ENCODE measurements at regions not wholly inside any gene's neighbourhood (a gene's known extent, or its start where the extent isn't known, plus 50 kb on each side); places are given as distances from the start of the nearest gene placed in this dataset.

DNA sequence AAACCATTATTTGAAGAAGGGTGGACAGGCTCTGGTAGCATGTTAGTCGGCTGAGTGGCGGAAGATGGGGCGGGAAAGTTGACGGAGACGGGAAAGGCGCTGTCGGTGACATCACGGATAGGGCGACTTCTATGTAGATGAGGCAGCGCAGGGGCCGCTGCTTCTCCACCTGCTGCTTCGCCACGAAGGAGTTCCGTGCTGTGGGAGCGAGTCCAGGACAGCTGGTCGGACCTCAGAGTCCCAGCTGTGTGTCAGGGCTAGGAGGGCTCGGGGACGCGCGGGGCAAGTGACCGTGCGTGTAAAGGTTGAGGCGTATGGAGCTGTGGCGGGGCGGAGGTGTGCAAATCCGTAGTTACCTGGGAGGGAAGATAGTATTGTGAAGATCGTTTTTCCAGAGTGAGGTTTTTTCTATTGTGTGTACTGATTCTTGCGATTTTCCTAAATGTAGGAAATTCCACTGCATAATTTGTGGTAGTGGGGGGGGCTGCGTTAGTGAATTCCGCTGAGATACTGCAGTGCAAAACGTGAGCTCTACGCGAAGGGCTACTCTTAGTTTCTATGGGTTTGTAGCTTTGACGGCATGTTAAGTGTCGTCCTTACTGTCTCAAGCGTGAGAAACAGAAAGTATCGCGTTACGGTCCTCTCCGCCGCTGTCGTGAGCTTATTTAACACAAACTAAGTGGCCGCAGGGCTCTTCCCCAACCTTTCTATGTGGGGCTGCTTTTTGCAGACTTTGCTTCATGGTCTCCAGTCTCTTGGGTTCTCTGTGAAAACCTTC is 111.2 kb upstream of the NBPF11 start (continued):
- TF ChIP-seq ATF3 (IDR thresholded peaks at IDR 0.05; ENCODE audit: borderline replicate concordance, extremely low read depth, low read depth, low read length) (no peak), HDGF (IDR thresholded peaks at IDR 0.05) (no peak), KLF5 (IDR thresholded peaks at IDR 0.05; ENCODE audit: partially characterized antibody) (peak; percentile 51), POLR2A (IDR thresholded peaks at IDR 0.05; ENCODE audit: low read depth, low read length) (peak; percentile 94), CREM (IDR thresholded peaks at IDR 0.05; ENCODE audit: low read depth) (peak; percentile 45; the same call in 1 of the 2 replicates), POU2F2 (IDR thresholded peaks at IDR 0.05; ENCODE audit: borderline replicate concordance, low read depth, low read length) (peak; percentile 97), MEF2A (IDR thresholded peaks at IDR 0.05; ENCODE audit: insufficient read depth, low read depth, low read length) (no peak), CBFB (IDR thresholded peaks at IDR 0.05; ENCODE audit: low read depth) (peak; percentile 98), BACH1 (IDR thresholded peaks at IDR 0.05; ENCODE audit: borderline replicate concordance) (peak; percentile 98), RUNX3 (IDR thresholded peaks at IDR 0.05; ENCODE audit: low read length) (peak; percentile 66), DPF2 (IDR thresholded peaks at IDR 0.05) (no peak), IKZF2 (IDR thresholded peaks at IDR 0.05) (peak; percentile 71 to 73), HSF1 (IDR thresholded peaks at IDR 0.05; ENCODE audit: low read depth, low read length) (no peak)
- TF ChIP-seq, protein P1, sequence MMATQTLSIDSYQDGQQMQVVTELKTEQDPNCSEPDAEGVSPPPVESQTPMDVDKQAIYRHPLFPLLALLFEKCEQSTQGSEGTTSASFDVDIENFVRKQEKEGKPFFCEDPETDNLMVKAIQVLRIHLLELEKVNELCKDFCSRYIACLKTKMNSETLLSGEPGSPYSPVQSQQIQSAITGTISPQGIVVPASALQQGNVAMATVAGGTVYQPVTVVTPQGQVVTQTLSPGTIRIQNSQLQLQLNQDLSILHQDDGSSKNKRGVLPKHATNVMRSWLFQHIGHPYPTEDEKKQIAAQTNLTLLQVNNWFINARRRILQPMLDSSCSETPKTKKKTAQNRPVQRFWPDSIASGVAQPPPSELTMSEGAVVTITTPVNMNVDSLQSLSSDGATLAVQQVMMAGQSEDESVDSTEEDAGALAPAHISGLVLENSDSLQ (IDR thresholded peaks at IDR 0.05) = 0 out of 2 replicates have a peak, but pooled peaks have one; percentile 11
- TF ChIP-seq, protein P2, sequence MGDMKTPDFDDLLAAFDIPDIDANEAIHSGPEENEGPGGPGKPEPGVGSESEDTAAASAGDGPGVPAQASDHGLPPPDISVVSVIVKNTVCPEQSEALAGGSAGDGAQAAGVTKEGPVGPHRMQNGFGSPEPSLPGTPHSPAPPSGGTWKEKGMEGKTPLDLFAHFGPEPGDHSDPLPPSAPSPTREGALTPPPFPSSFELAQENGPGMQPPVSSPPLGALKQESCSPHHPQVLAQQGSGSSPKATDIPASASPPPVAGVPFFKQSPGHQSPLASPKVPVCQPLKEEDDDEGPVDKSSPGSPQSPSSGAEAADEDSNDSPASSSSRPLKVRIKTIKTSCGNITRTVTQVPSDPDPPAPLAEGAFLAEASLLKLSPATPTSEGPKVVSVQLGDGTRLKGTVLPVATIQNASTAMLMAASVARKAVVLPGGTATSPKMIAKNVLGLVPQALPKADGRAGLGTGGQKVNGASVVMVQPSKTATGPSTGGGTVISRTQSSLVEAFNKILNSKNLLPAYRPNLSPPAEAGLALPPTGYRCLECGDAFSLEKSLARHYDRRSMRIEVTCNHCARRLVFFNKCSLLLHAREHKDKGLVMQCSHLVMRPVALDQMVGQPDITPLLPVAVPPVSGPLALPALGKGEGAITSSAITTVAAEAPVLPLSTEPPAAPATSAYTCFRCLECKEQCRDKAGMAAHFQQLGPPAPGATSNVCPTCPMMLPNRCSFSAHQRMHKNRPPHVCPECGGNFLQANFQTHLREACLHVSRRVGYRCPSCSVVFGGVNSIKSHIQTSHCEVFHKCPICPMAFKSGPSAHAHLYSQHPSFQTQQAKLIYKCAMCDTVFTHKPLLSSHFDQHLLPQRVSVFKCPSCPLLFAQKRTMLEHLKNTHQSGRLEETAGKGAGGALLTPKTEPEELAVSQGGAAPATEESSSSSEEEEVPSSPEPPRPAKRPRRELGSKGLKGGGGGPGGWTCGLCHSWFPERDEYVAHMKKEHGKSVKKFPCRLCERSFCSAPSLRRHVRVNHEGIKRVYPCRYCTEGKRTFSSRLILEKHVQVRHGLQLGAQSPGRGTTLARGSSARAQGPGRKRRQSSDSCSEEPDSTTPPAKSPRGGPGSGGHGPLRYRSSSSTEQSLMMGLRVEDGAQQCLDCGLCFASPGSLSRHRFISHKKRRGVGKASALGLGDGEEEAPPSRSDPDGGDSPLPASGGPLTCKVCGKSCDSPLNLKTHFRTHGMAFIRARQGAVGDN (IDR thresholded peaks at IDR 0.05) = 0 out of 2 replicates have a peak, but pooled peaks have one; percentile 26
- TF ChIP-seq, protein P3, sequence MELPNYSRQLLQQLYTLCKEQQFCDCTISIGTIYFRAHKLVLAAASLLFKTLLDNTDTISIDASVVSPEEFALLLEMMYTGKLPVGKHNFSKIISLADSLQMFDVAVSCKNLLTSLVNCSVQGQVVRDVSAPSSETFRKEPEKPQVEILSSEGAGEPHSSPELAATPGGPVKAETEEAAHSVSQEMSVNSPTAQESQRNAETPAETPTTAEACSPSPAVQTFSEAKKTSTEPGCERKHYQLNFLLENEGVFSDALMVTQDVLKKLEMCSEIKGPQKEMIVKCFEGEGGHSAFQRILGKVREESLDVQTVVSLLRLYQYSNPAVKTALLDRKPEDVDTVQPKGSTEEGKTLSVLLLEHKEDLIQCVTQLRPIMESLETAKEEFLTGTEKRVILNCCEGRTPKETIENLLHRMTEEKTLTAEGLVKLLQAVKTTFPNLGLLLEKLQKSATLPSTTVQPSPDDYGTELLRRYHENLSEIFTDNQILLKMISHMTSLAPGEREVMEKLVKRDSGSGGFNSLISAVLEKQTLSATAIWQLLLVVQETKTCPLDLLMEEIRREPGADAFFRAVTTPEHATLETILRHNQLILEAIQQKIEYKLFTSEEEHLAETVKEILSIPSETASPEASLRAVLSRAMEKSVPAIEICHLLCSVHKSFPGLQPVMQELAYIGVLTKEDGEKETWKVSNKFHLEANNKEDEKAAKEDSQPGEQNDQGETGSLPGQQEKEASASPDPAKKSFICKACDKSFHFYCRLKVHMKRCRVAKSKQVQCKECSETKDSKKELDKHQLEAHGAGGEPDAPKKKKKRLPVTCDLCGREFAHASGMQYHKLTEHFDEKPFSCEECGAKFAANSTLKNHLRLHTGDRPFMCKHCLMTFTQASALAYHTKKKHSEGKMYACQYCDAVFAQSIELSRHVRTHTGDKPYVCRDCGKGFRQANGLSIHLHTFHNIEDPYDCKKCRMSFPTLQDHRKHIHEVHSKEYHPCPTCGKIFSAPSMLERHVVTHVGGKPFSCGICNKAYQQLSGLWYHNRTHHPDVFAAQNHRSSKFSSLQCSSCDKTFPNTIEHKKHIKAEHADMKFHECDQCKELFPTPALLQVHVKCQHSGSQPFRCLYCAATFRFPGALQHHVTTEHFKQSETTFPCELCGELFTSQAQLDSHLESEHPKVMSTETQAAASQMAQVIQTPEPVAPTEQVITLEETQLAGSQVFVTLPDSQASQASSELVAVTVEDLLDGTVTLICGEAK (IDR thresholded peaks at IDR 0.05; ENCODE audit: borderline replicate concordance) = no peak
- TF ChIP-seq, protein P4, sequence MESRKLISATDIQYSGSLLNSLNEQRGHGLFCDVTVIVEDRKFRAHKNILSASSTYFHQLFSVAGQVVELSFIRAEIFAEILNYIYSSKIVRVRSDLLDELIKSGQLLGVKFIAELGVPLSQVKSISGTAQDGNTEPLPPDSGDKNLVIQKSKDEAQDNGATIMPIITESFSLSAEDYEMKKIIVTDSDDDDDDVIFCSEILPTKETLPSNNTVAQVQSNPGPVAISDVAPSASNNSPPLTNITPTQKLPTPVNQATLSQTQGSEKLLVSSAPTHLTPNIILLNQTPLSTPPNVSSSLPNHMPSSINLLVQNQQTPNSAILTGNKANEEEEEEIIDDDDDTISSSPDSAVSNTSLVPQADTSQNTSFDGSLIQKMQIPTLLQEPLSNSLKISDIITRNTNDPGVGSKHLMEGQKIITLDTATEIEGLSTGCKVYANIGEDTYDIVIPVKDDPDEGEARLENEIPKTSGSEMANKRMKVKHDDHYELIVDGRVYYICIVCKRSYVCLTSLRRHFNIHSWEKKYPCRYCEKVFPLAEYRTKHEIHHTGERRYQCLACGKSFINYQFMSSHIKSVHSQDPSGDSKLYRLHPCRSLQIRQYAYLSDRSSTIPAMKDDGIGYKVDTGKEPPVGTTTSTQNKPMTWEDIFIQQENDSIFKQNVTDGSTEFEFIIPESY (IDR thresholded peaks at IDR 0.05) = 0 out of 2 replicates have a peak, but pooled peaks have one; percentile 48
